H7 (cell line): ENCODE measurements at regions not wholly inside any gene's neighbourhood (a gene's known extent, or its start where the extent isn't known, plus 50 kb on each side); places are given as distances from the start of the nearest gene placed in this dataset.

Experiments used
- DNase-seq: peaks from one replicate; pipeline ENCODE4 v3.0.0; 2012
- H3K27me3 ChIP-seq: 2 replicates; pipeline ENCODE4 v1.6.0; 2011; ENCODE audit warnings: mild to moderate bottlenecking, low read length; ENCODE audit not compliant: control insufficient read depth, insufficient read depth
- H3K36me3 ChIP-seq: replicated peaks from 2 replicates; pipeline ENCODE4 v1.5.1; 2011; ENCODE audit warnings: low read length; ENCODE audit not compliant: control insufficient read depth, insufficient read depth
- H3K4me3 ChIP-seq: 2 replicates; pipeline ENCODE4 v1.5.1; 2011; ENCODE audit warnings: low read depth, mild to moderate bottlenecking, control low read depth, low read length, moderate library complexity; ENCODE audit not compliant: insufficient read depth

DNA sequence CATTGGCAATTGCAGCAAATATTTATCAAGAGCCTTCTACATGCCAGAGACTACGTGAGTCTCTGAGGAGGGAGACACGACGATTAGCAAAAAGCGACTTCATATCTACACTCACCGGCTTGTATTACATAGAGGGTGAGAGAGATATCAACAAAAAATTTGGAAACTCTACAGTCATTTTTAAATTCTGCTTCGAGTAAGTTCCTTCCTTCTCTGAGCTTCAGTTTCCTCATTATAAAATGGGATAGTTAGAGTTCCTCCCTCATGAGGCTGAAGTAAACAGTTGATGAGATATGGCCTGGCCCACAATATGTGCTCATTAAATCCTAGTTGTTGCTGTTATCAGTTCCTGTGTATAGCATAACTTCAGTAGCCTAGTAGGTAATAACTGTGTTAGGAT lies 64.1 kb upstream of the SIRPA start:
- DNase-seq = no peak
- H3K27me3 ChIP-seq = no peaks in the 10 kb centered on the region
- no peaks in the 10 kb centered on the region for H3K36me3 ChIP-seq
- no peak overlapping the region for H3K4me3 ChIP-seq

DNA sequence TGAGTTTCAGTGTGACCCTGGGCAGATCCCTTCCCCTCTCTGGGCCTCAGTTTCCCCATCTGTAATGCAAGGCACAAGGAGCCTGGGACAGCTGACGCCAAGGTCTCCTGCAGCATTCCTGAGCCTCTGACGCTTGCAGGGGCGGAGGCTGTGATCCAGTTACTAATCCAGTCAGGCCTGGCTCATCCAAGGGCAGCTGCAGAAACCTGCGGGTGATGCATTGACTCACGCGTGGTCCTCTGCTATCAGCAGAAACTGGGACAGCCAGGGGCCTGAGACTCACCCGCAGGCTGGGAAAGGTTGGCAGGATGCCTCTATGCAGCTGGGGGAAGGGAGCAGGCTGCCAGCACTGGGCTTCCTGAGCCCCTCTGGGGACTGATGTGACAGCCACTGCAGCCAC lies 65.0 kb upstream of the SIRPA start:
- DNase-seq = peak; percentile 44

DNA sequence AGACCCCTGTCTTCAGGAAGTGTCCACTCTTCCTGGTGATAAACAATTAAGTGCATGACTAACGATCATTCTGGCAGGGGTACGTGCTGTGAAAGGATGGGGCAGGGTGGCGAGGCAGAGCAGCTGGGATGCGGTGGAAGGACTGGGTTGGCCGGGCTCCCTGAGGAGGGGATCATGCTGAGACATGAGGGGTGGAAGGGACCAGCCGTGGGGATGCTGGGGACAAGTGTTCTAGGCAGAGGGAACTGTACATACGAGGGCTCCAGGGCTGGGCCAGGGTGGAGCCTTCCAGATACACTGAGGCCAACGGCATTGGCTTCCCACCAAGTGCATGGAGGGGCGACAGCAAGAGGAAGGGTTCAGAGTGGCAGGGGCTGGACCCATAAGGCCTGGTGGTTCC lies 65.7 kb upstream of the SIRPA start:
- Histone ChIP-seq H3K4me3 (no peak overlapping the region), H3K36me3 (no peaks in the 10 kb centered on the region), H3K27me3 (no peaks in the 10 kb centered on the region)
- DNase-seq = no peak

More for the DNA sequence above, 65.0 kb upstream of the SIRPA start:
- Histone ChIP-seq H3K36me3 (no peaks in the 10 kb centered on the region), H3K4me3 (no peak overlapping the region), H3K27me3 (no peaks in the 10 kb centered on the region)

DNA sequence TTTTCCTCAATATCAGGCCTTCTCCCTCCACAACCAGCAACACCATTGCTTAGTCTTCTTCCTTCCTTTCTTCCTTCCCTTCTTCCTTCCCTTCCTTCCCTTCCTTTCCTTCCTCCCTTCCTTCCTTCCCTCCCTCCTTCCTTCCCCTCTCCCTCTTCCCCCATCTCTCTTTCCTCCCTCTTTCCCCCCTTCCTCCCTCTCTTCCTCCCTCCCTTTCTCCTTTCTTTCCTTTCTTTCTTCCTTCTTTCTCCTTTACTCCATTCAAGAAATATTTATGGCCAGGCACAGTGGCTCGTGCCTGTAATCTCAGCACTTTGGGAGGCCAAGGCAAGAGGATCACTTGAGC lies 66.4 kb upstream of the SIRPA start:
- Histone ChIP-seq H3K4me3 (no peak overlapping the region), H3K27me3 (no peaks in the 10 kb centered on the region), H3K36me3 (no peaks in the 10 kb centered on the region)
- DNase-seq = no peak

DNA sequence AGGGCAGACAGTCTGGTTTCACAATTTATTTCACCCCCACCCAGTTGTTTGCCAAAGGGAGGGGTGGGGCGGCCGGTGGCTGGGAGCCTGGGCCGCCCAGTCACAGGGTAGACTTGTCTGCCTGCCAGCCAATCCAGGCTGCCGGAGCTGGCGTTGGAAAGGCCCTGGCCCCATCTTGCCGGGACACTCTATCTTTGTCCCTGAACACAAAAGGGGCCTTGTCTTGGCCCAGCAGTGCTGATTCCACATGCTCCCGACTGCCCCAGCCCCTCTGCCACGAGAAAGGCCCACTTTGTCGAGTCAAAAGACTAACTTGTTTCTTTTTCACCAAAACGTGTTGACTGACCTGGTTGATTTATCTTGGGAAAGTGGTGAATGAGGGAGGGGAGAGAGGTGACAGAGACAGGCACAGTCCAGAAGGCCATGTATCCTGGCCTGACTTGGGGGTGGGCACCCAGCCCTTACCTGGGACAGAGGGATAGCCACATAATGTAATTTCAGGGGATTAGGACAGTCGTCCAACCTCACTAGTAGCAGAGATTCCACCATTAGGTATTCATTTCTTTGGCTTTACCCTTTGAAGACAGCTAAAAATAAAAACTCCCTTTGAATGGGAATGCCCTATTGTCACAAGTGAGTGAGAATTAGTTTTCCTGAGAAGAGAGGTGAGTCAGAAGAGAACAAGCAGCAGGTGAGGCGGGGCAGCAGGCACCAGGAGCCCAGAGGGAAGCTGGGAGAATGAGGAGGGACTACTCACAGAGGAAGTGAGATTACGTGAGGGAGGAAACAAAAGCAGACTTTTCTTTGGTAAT lies 67.0 kb upstream of the SIRPA start:
- Histone ChIP-seq H3K36me3 (no peaks in the 10 kb centered on the region), H3K4me3 (no peak overlapping the region), H3K27me3 (no peaks in the 10 kb centered on the region)
- DNase-seq = peak; percentile 63

DNA sequence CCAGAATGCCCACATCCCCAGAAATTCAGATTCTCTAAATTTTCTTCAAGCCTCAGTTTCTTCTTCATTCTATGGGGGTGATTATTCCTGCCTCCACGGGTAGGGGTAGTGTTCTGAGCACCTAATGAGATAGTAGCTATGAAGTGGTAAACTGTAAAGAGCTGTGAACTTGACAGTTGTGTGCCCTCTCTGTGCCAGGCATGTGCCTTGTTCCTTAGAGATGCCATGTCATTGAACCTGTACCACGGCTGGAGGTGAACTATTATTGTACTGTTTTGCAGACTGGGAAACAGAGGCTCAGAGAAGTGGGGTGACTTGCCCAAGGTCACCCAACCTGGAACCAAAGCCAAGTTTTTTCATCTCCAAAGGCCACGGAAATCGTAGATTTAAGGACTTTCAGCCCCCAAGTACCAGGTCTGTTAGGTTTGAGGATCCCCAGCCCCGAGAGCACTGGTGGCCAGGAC lies 67.7 kb upstream of the SIRPA start:
- no peak for DNase-seq
- no peaks in the 10 kb centered on the region for H3K27me3 ChIP-seq
- H3K36me3 ChIP-seq = no peaks in the 10 kb centered on the region
- H3K4me3 ChIP-seq = no peak overlapping the region

DNA sequence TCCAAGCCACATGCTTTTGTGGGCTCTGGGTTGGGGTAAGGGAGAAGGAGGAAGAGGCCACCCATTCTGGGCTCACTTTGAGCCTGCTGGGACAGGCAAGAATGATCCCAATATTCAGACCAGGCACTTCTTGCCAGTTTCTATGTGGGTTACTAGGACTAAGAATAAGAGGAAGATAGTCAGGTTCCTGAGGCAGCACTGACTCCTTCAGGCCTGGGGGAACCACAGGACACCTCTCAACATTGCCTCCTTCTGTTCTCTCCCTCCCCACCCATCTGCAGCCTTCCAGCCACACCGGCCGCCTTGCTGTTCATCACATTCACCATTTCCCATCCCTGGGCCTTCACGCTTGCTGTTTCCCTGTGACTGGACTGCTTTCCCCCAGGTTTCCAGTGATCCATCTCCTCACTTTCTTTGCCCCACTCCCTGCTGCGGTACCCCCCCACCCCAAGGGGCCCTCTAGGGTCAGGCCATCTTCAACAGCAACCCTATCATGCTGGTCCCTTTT lies 69.2 kb upstream of the SIRPA start:
- no peaks in the 10 kb centered on the region for H3K27me3 ChIP-seq
- DNase-seq = no peak
- H3K4me3 ChIP-seq = no peak overlapping the region
- H3K36me3 ChIP-seq = no peaks in the 10 kb centered on the region

DNA sequence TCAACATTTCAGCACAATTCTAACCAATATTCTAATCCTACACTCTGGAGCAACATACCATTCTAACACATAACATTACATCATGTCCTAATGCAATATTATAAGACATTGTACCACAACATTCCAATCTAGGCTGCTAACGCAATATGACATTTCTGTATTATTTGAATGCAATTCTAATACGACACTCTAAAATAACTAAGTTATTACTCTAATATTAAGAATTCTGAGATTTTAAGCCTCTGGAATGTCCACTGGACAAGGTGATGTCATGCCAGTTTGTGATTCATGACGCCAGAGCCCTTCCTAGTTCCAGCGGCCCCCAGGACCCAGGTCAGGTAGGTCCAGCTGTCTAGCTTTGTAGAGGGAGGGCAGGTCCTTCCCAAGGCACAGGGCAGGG lies 69.7 kb upstream of the SIRPA start:
- H3K27me3 ChIP-seq = no peaks in the 10 kb centered on the region
- no peak overlapping the region for H3K4me3 ChIP-seq
- H3K36me3 ChIP-seq = no peaks in the 10 kb centered on the region
- DNase-seq = no peak

DNA sequence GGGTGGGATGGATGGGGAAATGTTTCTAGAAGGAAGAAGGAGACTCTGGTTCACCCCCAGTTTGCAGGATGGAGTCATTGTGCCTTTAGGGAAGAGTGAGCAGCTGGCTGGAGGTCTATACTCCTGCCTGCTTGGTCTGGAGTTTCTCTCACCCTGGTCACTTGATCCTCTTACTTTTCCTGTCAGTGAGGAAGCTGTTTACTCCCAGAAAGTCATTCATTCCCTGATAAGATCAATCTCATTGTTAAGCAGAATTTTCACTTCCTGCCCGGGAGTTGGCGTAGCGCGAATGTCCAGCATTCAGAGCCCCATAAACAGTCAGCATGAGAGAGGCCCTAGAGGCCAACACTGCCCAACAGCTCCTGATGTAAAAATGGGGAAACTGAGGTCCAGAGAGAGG lies 70.4 kb upstream of the SIRPA start:
- no peak for DNase-seq
- H3K4me3 ChIP-seq = no peak overlapping the region
- H3K27me3 ChIP-seq = no peaks in the 10 kb centered on the region
- H3K36me3 ChIP-seq = no peaks in the 10 kb centered on the region

DNA sequence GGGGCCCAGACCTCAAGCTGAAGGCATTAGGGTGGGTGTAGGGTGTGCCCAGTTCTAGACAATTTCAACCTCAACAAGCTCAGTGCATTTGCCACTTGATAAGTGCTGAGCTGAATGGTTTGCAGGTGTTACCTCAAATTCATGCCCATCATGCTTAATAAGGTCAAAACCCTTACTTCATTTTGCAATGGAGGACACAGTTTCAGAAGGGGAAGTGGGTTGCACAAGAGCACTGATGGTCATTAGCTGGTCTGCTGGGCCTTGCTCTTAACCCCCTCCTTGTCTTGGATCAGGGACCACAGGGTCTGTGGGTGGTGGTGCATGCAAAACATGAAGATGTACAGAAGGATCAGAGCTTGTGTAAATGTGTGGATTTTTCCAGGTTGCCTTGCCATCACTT lies 71.0 kb upstream of the SIRPA start:
- no peak for DNase-seq
- Histone ChIP-seq H3K4me3 (no peak overlapping the region), H3K36me3 (no peaks in the 10 kb centered on the region), H3K27me3 (no peaks in the 10 kb centered on the region)

DNA sequence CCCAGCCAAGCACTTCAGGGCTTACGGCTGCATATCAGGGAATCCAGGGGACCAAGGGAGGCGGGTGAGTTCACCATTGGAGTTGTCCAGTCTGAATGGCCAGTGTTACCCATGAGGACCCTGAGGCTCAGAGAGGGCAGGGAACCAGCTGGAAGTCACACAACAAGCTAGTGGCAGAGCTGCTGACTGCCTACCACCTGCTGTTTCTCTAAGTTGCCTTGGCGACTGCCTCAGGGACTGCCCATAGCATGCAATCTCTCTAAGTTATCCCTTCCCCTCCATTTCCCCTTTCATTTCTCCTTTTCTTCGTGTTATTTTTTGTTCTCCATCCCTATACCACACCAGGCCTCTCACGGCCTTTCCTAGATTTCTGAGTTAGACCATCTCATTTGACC lies 71.8 kb upstream of the SIRPA start:
- no peak overlapping the region for H3K4me3 ChIP-seq

DNA sequence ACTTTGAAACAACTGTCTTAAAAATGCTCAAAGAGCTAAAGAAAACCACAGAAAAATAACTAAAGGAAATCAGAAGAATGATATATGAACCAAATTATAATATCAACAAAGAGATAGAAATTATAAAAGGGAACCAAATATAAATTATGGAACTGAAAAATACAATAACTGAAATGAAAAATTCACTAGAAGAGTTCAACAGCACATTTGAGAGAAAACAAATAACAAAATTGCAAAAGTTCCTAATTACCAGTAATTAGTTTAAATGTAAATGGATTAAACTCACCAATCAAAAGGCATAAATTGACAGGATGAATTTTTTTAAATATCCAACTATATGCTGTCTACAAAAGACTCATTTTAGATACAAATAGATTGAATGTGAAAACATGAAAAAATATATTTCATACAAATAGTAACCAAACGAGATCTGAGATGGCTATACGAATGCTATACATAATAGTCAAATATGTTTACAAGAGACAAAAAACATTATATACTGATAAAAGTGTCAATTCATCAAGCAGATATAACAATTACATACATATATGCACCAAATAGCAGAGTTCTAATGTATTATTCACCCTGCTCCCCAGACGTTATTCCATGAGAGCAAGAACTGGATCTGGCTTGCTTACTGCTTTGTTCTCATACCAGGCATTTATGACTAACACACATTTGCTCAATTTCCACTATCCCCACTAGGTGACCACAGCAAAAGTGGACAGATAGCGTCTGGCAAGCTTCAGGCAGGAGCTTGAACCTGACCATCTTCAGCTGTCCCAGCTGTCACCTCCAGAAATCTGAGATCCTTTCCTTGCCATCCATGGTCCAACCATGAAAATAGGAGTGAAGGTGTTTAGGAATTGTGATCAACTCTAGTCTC lies 72.4 kb upstream of the SIRPA start:
- no peaks in the 10 kb centered on the region for H3K36me3 ChIP-seq
- no peak for DNase-seq
- no peak overlapping the region for H3K4me3 ChIP-seq
- no peaks in the 10 kb centered on the region; the same call in 1 of the 2 replicates for H3K27me3 ChIP-seq

More for the DNA sequence above, 71.8 kb upstream of the SIRPA start:
- H3K36me3 ChIP-seq = no peaks in the 10 kb centered on the region
- DNase-seq = no peak
- H3K27me3 ChIP-seq = no peaks in the 10 kb centered on the region

DNA sequence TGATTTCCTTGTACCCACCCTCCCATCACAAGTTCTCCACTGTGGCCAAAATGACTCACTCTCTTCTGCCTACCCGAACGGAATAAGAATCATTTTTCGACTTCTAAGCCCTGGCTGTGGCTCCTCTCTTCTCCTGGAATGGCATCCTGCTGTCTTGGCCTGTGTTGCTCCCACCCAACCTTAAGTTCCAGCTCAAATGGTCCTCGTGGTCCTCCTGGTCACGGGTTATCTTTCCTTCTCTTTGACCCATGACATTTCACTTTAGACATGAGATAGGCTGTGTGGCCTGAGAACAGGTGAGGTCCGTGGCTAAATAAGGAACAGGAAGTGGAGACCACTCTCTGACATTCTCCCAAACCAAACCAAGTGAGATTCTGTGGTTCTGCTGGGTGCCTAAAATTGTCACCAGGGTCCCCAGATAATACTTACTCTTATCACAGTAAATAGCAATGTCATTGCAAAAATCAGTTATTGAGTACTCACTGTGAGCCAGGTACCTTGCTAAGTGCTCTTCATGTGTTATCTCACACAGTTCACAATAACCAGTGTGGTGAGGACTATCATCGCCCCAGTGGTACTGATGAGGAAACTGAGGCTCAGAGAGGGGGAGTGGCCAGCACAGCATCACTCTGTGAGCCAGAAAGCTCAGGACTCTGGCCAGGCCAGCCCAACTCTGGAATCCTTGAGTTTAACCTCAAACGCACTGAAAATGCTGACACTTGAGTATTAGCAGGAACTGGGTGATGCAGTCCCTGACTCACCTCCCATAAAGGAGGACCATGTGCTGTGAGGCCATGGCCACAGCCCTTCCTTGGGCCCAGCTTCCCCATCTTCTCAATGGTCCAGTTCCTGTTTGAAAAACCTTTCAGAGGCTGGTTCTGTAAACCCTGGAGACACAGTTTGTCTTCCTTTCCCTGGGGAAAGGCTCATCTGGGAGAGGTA lies 74.8 kb upstream of the SIRPA start:
- Histone ChIP-seq H3K36me3 (no peaks in the 10 kb centered on the region), H3K27me3 (no peaks in the 10 kb centered on the region; the same call in 1 of the 2 replicates), H3K4me3 (no peak overlapping the region)
- DNase-seq = no peak
